Nucleus accumbens (tissue), 56 donors: ENCODE measurements at regions not wholly inside any gene's neighbourhood (a gene's known extent, or its start where the extent isn't known, plus 50 kb on each side); places are given as distances from the start of the nearest gene placed in this dataset.
A peak's percentile ranks its signal among the peaks of the same experiment; 100 is the strongest.

ENCODE experiments used
- DNase-seq, 56 donors: peaks; one replicate each; lab custom pipeline; 2025; lab: John Stamatoyannopoulos, UW

GRCh38 chr1:168913711-168914463 lies 184.9 kb upstream of the DPT start:
- no peak for DNase-seq

DNA sequence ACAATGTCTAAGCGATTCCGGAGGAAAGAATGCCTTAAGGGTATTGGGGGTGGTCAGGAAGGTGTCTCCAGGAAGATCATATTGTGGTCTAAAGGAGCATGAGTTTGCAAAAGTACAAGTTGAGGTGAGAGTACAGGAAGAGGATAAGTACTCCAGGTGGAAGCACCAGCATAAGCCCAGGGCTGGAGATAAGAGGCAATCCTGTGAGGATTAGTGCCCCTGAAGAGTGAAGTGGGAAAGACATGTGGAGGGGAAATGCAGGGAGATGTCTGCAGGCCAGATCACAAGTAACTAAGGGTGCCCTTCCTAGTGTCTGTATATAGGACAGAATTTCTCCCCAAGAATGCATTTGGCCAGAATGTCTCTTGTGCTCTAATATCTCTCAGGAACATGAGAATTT lies 188.3 kb upstream of the DPT start:
- no peak for DNase-seq

DNA sequence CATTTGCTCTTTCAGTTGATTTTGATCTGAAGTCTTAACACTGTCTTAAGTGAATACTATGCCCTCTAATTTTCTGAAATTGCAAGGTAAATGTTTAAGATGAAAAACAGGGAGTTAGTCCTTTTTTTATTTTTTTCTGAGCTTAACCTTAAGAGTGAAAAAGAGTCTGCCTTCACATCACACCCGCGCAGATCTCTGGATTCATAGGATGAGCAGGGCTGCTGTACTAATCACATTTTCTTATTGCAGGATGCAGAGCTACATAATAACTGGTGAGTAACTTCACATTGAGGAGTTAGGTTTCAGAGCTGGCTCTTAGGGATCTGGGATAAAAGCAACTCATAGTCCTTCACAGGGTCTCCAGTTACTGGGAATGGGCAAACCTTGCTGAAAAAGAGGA lies 188.7 kb upstream of the ATP1B1 start:
- DNase-seq, result peak in 12 of 56 donors; percentile 4 to 49 (median 20)

DNA sequence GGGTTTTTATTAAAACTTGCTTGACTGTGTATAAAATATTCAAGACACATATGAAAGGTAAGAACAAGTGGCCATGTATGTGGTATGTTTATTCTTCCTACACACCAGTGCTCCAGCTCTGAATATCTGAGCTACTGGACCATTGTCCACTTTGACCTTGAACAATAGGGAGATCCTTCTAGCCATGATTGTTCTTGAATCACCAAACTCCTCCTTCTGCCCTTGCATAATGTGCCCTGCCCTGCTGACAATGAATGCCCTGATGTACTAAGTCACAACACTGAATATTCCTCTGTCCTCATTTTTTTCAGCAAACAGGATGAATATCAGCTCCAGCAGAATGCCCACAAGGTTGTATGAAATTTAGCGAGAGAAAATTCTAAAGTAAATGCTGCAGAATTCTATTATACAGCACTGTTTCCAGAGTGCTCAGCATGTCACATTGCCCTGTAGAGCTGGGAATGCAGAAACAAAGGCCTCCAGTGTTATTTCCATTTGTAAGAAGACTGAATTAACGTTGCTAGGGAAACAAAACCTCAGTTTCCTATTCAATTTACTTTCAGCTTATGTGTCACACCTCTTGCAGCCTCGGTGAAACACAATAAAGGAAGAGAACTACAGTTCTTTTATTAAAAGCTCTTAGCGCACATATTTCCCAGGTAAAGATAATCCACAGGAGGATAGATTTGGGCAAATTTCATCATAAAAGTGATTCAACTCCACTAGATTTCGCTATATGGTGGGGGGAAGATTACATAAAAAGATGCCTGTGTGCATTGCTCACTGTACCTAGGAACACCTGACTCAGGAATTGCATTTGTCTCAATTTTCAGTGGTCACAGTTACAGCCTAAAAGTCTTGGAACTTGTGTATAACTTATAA lies 187.4 kb upstream of the ATP1B1 start:
- peak in 17 of 56 donors; percentile 5 to 50 (median 36) for DNase-seq

DNA sequence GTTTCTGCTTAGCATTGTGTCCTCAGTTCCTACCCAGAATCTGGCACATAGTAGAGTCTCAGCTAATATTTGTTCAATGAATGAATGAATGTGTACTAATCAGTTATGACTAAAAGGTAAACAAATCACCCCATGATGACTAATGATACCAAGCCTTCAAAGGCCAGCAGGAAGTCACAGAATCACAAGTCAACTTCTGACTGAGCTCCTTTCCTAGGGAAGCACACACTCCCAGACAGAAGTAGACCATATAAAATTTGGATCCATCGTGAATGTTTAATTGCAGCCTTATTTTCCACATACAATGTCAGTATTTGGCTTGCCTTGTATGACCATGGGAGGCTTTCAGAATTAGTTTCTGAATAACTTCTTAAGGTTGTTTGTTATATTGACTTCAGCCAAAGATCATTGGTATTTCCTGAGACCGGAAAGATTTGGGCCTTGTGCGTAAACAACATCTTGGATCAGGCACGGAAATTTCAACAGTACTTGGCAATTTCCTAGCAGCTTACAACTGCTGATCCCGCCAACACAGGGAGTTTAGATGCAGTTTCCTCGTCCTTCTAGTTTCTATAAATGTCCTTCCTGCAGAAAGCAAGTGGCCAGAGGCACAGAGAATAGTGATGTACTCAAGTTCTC lies 185.9 kb upstream of the ATP1B1 start:
- no peak for DNase-seq

GRCh38 chr1:168921629-168922028 lies 184.9 kb upstream of the ATP1B1 start:
- DNase-seq, result no peak

DNA sequence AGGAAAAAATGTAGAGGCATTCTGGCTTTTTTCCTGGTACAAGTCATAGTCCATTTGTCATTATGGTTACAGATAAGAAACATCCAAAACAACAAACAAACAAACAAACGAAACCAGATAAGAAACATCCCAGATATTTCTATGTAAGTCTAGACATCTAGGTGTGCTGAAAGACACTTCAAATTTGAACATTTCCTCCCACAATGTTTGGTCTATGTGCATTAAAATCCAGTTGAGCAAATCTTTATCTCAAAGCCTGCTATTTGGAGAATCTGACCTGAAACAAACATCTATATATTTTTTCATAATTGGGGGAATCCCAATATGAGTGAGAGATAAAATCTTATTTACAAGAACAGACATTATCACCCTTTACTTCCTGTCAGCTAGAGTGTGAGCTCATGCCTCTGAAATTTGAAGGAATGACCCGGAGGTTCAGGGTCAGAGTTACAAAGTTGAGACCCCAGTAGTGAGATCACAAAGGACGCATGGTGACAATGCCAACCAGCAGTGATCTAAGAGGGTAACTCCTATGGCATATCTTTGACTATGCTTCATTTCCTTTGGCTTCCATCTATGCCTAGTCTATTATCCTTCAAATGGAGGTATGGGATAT lies 182.9 kb upstream of the ATP1B1 start:
- DNase-seq, result no peak

DNA sequence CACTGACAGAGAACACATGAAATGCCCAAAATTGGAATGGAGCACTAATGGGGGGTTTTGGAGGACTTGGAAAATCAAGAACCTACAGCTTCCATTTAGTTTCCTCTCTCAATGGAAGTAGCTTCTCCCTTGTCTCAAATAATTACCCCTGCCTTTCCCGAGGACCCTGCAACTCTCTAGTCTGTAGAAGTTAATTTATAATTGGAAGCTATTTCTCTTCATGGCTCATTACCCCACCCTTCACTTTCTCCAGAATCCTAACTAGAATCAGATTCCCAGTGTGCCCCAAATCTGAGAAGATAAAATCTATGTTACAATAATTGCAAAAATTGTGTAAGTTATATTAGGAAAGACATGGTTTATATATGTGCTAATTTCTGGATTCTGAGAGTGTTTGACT lies 181.5 kb upstream of the ATP1B1 start:
- DNase-seq, result no peak

GRCh38 chr1:168926236-168926635 lies 180.3 kb upstream of the ATP1B1 start:
- no peak for DNase-seq

DNA sequence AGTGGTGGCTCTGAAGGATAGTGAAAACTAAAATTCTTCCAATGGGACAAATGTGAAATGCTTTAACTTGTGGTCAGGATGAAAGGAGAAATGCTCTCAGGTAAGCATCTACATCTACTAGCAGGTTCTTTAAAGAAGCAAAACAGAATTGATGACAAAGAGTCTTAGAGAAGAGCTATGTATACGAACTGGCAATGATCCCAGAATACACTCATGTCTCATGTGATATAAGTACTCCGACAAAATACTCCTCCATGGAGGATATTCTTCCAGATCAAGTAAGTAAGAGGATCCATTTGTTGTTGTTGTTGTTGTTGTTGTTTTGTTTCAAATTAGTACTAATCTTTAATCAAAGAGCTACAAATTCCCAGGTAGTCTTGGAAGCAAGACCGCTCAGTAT lies 174.0 kb upstream of the ATP1B1 start:
- no peak for DNase-seq

DNA sequence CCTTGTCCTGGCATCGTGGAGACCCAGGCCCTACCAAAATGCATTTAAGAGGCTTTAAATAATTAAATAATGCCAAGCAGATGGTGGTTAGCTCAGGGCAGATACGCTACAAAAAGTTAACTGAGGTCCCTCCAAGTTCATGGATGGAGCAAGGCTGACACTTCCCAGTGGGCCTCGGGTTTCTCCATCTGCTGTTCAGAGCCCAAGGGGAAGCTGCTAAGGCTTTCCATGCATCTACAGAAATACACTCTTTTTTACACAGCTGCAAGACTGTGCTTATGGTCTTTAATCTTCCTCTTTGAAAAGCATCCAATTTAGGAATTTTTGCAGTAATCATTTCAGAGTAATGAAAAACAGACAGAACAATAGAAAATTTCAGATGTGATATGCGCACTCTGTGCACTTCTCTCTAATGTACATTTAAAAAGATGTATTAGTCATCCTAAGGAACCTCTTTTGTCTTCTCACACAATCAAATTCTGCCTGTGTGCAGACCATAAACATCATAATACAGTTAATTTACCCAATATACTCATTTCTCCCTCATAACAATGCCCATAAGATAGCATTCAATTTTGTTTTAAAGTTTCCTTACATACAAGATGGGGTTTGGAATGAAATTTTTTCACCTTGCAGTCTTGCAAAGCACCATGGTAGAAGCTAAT lies 173.2 kb upstream of the ATP1B1 start:
- no peak for DNase-seq

GRCh38 chr1:168939110-168939946 lies 167.2 kb upstream of the ATP1B1 start:
- no peak for DNase-seq

GRCh38 chr1:168939947-168940223 lies 166.6 kb upstream of the ATP1B1 start:
- no peak for DNase-seq

- no peak for DNase-seq
Observed at GRCh38 chr1:168941640-168942039, 164.8 kb upstream of the ATP1B1 start.

- no peak for DNase-seq
Observed at GRCh38 chr1:168942165-168942564, 164.3 kb upstream of the ATP1B1 start.

- peak in 2 of 56 donors; percentile 13 to 18 for DNase-seq
Observed at GRCh38 chr1:168945870-168946269, 160.6 kb upstream of the ATP1B1 start.

DNA sequence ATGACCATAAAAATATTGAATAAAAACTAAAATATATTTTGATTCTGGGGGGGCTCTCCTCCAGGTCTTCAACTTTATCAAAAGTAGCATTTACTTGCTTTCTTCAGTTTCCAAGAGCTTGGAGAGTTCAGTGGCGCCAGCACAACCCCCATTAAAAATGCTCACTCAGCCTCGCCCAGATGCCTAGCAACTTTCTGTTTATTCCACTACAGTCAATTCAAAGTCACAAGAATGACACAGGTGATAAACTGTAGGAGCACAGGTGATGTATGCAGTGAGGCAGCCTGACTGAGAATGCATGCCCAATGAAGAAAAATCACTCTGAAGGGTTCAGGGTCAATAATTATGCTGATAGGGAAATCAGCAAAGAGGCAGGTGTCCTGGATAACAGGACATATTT lies 159.4 kb upstream of the ATP1B1 start:
- no peak for DNase-seq

- DNase-seq, result no peak
Observed at GRCh38 chr1:168949672-168950071, 156.8 kb upstream of the ATP1B1 start.

GRCh38 chr1:168957818-168958217 lies 148.7 kb upstream of the ATP1B1 start:
- DNase-seq, result no peak
